ENCODE measurements at regions not wholly inside any gene's neighbourhood (a gene's known extent, or its start where the extent isn't known, plus 50 kb on each side); places are given as distances from the start of the nearest gene placed in this dataset.
"Not testable (repeated sequence)": the region's sequence is repeated elsewhere in the genome, so short reads cannot be mapped to it uniquely, and the experiment has no call there.

DNA sequence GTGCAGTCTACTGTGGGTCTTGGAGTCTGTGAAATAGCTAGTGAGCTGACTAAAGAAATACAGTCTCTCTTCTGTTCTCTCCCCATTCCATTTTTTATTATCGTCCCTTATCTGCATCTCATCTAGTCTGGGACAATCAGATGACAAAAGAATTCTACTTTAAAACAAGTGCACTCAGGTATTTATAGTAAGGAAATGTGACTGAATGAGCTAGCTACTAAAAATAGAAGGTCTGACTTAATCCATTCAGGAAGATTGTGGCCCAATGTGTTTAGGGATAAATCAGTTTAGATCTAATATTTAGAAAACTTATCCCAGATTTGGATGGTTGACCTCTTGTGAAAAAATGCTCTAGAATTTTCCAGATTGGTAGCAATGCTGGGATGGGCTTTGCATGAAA, 126.8 kb upstream of the NRXN3 start:
- H3K79me2 ChIP-seq (ENCODE audit: control insufficient read depth, insufficient read depth, low read length) = no peaks in the 10 kb centered on the region
- H4K20me1 ChIP-seq (ENCODE audit: control insufficient read depth, insufficient read depth, low read length, poor library complexity, severe bottlenecking) = no peaks in the 10 kb centered on the region
- no peaks in the 10 kb centered on the region for H3K4me1 ChIP-seq (ENCODE audit: control insufficient read depth in 2 of 2, insufficient read depth in 2 of 2, low read length in 2 of 2)
- no peak overlapping the region for H3K4me2 ChIP-seq (replicated peaks; ENCODE audit: low read depth, low read length, poor library complexity, severe bottlenecking)
- Mint-ChIP-seq H3K27me3 (peaks cover 9% of the 10 kb centered on the region), H3K9me3 (ENCODE audit: insufficient read depth) (no peaks in the 10 kb centered on the region), H3K4me3 (no peak overlapping the region), H3K27ac (no peak overlapping the region), H3K4me1 (no peaks in the 10 kb centered on the region)
- CTCF ChIA-PET = no interaction called here
- H3K27ac ChIP-seq (ENCODE audit: low read length in 2 of 2) = no peak overlapping the region
- ATAC-seq (ENCODE audit: low read depth) (no peak), DNase-seq (no peak)
- no peak overlapping the region for H3K9ac ChIP-seq (ENCODE audit: low read length)
- POLR2A ChIA-PET = no interaction called here
- TF ChIP-seq EZH2 (IDR thresholded peaks at IDR 0.05; ENCODE audit: borderline replicate concordance, insufficient read depth, low read depth, low read length, poor library complexity, severe bottlenecking) = no peak
- TF ChIP-seq, protein P1, sequence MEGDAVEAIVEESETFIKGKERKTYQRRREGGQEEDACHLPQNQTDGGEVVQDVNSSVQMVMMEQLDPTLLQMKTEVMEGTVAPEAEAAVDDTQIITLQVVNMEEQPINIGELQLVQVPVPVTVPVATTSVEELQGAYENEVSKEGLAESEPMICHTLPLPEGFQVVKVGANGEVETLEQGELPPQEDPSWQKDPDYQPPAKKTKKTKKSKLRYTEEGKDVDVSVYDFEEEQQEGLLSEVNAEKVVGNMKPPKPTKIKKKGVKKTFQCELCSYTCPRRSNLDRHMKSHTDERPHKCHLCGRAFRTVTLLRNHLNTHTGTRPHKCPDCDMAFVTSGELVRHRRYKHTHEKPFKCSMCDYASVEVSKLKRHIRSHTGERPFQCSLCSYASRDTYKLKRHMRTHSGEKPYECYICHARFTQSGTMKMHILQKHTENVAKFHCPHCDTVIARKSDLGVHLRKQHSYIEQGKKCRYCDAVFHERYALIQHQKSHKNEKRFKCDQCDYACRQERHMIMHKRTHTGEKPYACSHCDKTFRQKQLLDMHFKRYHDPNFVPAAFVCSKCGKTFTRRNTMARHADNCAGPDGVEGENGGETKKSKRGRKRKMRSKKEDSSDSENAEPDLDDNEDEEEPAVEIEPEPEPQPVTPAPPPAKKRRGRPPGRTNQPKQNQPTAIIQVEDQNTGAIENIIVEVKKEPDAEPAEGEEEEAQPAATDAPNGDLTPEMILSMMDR (IDR thresholded peaks at IDR 0.05) = no peak
- no peaks in the 10 kb centered on the region for H3K36me3 ChIP-seq (replicated peaks in 1 of 2; ENCODE audit: control extremely low read depth in 1 of 2, control insufficient read depth in 1 of 2, extremely low read depth in 1 of 2, insufficient read depth in 2 of 2, low read length in 1 of 2)
- no peak overlapping the region for H3K4me3 ChIP-seq (ENCODE audit: control extremely low read depth in 1 of 5, extremely low read depth in 1 of 5, insufficient read depth in 1 of 5, low read depth in 2 of 5, low read length in 4 of 5)
- WGBS (ENCODE audit: insufficient coverage) = no CpG with 5 or more reads among the region's 1 CpG
- H2AFZ ChIP-seq (ENCODE audit: insufficient read depth, low read depth, low read length, poor library complexity, severe bottlenecking) = no peak overlapping the region
- peaks cover 0 to 3% (median 0%) of the 10 kb centered on the region in 4 experiments for H3K27me3 ChIP-seq (replicated peaks in 1 of 4; ENCODE audit: control extremely low read depth in 1 of 4, control insufficient read depth in 3 of 4, insufficient read depth in 4 of 4, low read length in 3 of 4)
- H3K9me3 ChIP-seq (ENCODE audit: control extremely low read depth in 1 of 3, control insufficient read depth in 2 of 3, insufficient read depth in 1 of 3, low read length in 2 of 3) = no peaks in the 10 kb centered on the region
- intact Hi-C loops (cut with micrococcal nuclease) = no loop called here

DNA sequence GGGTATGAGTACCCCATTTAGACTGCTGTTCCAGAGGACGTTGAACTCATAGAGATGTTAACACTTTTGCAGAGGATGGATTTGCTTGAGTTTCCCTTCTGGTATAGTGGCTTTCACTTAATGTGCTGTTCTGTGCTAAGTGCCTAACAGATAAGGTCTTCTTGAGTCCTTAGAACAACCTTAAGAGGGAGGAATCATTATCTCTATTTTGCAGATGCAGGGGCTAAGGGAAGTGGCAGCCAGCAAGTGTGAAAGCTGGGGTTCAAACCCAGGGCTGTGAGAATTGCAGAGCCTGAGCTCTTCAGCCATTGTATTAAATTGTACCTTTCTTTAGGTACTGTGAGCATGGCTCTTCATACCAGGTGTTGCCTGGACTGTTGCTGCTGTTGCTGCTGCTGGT, 122.1 kb upstream of the NRXN3 start:
- Histone ChIP-seq H3K27me3 (replicated peaks in 1 of 4; ENCODE audit: control extremely low read depth in 1 of 4, control insufficient read depth in 3 of 4, insufficient read depth in 4 of 4, low read length in 3 of 4) (no peaks in the 10 kb centered on the region), H2AFZ (ENCODE audit: insufficient read depth, low read depth, low read length, poor library complexity, severe bottlenecking) (no peak overlapping the region), H3K4me1 (ENCODE audit: control insufficient read depth in 2 of 2, insufficient read depth in 2 of 2, low read length in 2 of 2) (no peaks in the 10 kb centered on the region), H3K36me3 (replicated peaks in 1 of 2; ENCODE audit: control extremely low read depth in 1 of 2, control insufficient read depth in 1 of 2, extremely low read depth in 1 of 2, insufficient read depth in 2 of 2, low read length in 1 of 2) (no peaks in the 10 kb centered on the region), H3K27ac (ENCODE audit: low read length in 2 of 2) (no peak overlapping the region), H3K9me3 (ENCODE audit: control extremely low read depth in 1 of 3, control insufficient read depth in 2 of 3, insufficient read depth in 1 of 3, low read length in 2 of 3) (no peaks in the 10 kb centered on the region), H4K20me1 (ENCODE audit: control insufficient read depth, insufficient read depth, low read length, poor library complexity, severe bottlenecking) (no peaks in the 10 kb centered on the region), H3K9ac (ENCODE audit: low read length) (no peak overlapping the region), H3K79me2 (ENCODE audit: control insufficient read depth, insufficient read depth, low read length) (no peaks in the 10 kb centered on the region), H3K4me3 (ENCODE audit: control extremely low read depth in 1 of 5, extremely low read depth in 1 of 5, insufficient read depth in 1 of 5, low read depth in 2 of 5, low read length in 4 of 5) (no peak overlapping the region), H3K4me2 (replicated peaks; ENCODE audit: low read depth, low read length, poor library complexity, severe bottlenecking) (no peak overlapping the region)
- intact Hi-C loops (cut with micrococcal nuclease) = no loop called here
- Mint-ChIP-seq H3K9me3 (ENCODE audit: insufficient read depth) (peaks cover 8% of the 10 kb centered on the region), H3K27me3 (no peaks in the 10 kb centered on the region), H3K4me1 (no peaks in the 10 kb centered on the region), H3K4me3 (no peak overlapping the region), H3K27ac (no peak overlapping the region)
- DNase-seq = no peak
- ChIA-PET CTCF (no interaction called here), POLR2A (no interaction called here)
- no CpG with 5 or more reads among the region's 1 CpG for WGBS (ENCODE audit: insufficient coverage)
- no peak for ATAC-seq (ENCODE audit: low read depth)
- TF ChIP-seq, protein P1 (IDR thresholded peaks at IDR 0.05) = no peak
- TF ChIP-seq EZH2 (IDR thresholded peaks at IDR 0.05; ENCODE audit: borderline replicate concordance, insufficient read depth, low read depth, low read length, poor library complexity, severe bottlenecking) = no peak

DNA sequence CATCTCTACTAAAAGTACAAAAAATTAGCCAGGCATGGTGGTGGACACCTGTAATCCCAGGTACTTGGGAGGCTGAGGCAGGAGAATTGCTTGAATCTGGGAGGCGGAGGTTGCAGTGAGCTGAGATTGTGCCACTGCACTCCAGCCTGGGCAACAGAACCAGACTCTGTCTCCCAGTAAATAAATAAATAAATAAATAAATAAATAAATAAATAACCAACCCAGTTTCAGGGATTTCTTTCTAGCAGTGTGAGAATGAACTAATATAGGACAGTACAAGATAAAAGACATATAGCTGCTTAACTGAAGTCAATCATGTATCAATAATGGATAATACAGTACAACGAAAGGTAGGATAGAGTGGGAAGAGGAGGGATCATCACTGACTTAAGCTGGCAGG, 113.3 kb upstream of the NRXN3 start:
- H3K27ac ChIP-seq (ENCODE audit: low read length in 2 of 2); H3K36me3 ChIP-seq (replicated peaks in 1 of 2; ENCODE audit: control extremely low read depth in 1 of 2, control insufficient read depth in 1 of 2, extremely low read depth in 1 of 2, insufficient read depth in 2 of 2, low read length in 1 of 2); H3K79me2 ChIP-seq (ENCODE audit: control insufficient read depth, insufficient read depth, low read length); H3K27ac Mint-ChIP-seq; CTCF ChIA-PET; ATAC-seq (ENCODE audit: low read depth); DNase-seq; H2AFZ ChIP-seq (ENCODE audit: insufficient read depth, low read depth, low read length, poor library complexity, severe bottlenecking); H3K27me3 ChIP-seq (replicated peaks in 1 of 4; ENCODE audit: control extremely low read depth in 1 of 4, control insufficient read depth in 3 of 4, insufficient read depth in 4 of 4, low read length in 3 of 4); POLR2A ChIA-PET; intact Hi-C loops (cut with micrococcal nuclease); H3K27me3 Mint-ChIP-seq; H3K9me3 ChIP-seq (ENCODE audit: control extremely low read depth in 1 of 3, control insufficient read depth in 2 of 3, insufficient read depth in 1 of 3, low read length in 2 of 3); H4K20me1 ChIP-seq (ENCODE audit: control insufficient read depth, insufficient read depth, low read length, poor library complexity, severe bottlenecking); H3K9ac ChIP-seq (ENCODE audit: low read length); H3K4me1 Mint-ChIP-seq; H3K4me3 Mint-ChIP-seq; H3K4me3 ChIP-seq (ENCODE audit: control extremely low read depth in 1 of 5, extremely low read depth in 1 of 5, insufficient read depth in 1 of 5, low read depth in 2 of 5, low read length in 4 of 5); H3K4me1 ChIP-seq (ENCODE audit: control insufficient read depth in 2 of 2, insufficient read depth in 2 of 2, low read length in 2 of 2); H3K9me3 Mint-ChIP-seq (ENCODE audit: insufficient read depth); H3K4me2 ChIP-seq (replicated peaks; ENCODE audit: low read depth, low read length, poor library complexity, severe bottlenecking): not testable (repeated sequence)
- WGBS (ENCODE audit: insufficient coverage) = 86% methylated on average over 1 of the region's 2 CpGs

All from B cell (primary cell).